VCaP (cell line): ENCODE measurements at regions not wholly inside any gene's neighbourhood (a gene's known extent, or its start where the extent isn't known, plus 50 kb on each side); places are given as distances from the start of the nearest gene placed in this dataset.

Experiments
- H3K27ac ChIP-seq: fragments of 450-650 bp; 2 replicates; pipeline ENCODE4 v1.5.1; 2017
- TF ChIP-seq, protein P1 (sequence below): fragments of 450-650 bp; conservative IDR thresholded peaks from 2 replicates; pipeline ENCODE4 v1.5.1; 2017; ENCODE audit warnings: mild to moderate bottlenecking, moderate library complexity

DNA sequence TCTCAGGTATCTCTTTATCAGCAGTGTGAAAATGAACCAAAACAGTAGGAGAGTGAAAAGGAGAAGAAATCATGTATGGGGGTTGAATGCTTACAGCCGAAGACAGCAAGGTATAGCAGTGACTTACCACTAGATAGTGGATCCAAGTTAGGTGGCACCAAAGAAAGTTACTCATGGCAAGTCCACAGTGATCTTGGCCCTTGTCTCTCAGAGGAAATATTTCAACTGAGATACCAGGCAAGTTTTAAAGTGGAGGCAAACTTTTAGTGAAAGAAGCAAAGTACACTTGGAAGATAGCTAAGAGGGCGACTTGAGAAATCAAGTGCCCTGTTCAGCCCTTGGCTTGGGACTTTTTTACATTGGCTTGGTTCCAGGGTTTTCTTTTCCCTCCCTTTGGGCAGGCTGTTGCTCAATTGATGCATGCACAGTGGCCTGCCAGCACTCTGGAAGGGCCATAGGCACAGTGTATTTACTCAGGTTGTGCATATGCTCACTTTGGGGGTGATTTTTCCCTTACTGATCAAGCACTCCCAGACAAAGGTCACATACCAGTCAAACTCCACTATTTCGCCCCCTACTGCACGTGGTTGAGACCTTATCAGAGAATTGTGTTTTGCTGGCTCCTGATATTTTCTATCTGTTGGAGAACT, 329.5 kb upstream of the KHDRBS2 start:
- no peak overlapping the region for H3K27ac ChIP-seq
- TF ChIP-seq, protein P1, sequence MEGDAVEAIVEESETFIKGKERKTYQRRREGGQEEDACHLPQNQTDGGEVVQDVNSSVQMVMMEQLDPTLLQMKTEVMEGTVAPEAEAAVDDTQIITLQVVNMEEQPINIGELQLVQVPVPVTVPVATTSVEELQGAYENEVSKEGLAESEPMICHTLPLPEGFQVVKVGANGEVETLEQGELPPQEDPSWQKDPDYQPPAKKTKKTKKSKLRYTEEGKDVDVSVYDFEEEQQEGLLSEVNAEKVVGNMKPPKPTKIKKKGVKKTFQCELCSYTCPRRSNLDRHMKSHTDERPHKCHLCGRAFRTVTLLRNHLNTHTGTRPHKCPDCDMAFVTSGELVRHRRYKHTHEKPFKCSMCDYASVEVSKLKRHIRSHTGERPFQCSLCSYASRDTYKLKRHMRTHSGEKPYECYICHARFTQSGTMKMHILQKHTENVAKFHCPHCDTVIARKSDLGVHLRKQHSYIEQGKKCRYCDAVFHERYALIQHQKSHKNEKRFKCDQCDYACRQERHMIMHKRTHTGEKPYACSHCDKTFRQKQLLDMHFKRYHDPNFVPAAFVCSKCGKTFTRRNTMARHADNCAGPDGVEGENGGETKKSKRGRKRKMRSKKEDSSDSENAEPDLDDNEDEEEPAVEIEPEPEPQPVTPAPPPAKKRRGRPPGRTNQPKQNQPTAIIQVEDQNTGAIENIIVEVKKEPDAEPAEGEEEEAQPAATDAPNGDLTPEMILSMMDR, result no peak

DNA sequence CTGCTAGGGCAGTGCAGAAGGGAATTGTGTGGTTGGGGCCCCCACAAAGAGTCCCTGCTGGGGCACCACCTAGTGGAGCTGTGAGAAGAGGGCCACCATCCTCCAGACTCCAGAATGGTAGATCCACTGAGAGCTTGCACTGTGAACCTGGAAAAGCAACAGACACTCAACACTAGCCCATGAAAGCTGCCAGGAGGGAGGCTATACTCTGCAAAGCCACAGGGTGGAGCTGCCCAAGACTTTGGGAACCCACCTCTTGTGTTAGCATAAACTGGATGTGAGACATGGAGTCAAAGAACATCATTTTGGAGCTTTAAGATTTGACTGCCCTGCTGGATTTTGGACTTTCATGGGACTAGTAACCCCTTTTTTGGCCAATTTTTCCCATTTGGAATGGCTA, 328.4 kb upstream of the KHDRBS2 start:
- TF ChIP-seq, protein P1, result no peak
- H3K27ac ChIP-seq, result no peak overlapping the region

DNA sequence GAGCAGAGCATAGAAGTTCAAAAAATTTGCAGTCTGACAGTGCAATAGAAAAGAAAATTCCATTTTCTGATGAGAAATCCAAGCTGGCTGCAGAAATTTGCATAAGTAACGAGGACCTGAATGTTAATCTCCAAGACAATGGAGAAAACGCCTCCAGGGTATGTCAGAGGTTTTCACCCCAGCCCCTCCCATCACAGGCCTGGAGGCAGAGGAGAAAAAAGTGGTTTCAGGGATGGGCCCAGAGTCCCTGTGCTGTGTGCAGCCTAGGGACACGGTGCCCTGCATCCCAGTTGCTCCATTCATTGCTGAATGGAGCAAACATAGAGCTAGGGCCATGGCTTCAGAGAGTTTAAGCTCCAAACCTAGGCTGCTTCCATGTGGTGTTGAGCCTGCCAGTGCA, 327.9 kb upstream of the KHDRBS2 start:
- TF ChIP-seq, protein P1, result no peak
- H3K27ac ChIP-seq, result no peak overlapping the region

DNA sequence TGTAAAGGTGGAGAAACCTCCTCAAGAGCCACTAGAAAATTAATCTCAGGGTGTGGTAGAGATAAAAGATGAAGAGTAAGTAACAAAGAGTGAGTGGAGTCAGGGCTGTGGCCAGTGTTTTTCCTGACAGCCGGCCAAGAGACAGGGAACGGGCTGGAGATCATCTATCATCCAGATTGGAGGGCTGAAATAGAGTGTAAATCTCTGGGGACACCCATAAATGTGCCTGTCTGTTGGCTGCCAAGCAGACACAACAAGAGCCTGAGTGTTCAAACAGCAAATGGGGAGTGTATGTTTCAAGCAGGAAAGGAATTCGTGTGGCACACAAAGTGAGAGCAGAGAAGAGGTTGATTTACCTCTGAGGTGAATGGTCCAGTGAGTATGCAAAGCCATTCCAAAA, 326.4 kb upstream of the KHDRBS2 start:
- TF ChIP-seq, protein P1, result no peak
- no peak overlapping the region for H3K27ac ChIP-seq

DNA sequence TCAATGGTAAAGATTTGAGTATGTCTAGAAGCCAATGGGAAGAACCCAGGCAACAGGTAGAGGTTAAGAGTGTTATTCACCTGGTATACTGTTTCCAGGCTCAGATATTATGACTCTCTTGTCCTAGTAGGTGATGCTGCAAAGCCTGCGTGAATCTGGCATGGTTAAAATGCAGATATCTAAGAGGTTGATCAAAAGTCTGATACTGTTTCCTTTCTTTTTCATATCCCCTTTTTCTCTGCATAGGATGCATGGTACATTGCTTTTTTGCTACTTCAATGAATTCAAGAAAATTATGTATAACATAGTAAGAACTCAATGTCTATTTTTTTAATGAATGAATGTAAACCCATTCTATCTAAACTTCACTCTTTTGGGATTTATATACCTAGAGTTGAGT, 284.3 kb upstream of the KHDRBS2 start:
- TF ChIP-seq, protein P1, result no peak
- no peak overlapping the region for H3K27ac ChIP-seq

DNA sequence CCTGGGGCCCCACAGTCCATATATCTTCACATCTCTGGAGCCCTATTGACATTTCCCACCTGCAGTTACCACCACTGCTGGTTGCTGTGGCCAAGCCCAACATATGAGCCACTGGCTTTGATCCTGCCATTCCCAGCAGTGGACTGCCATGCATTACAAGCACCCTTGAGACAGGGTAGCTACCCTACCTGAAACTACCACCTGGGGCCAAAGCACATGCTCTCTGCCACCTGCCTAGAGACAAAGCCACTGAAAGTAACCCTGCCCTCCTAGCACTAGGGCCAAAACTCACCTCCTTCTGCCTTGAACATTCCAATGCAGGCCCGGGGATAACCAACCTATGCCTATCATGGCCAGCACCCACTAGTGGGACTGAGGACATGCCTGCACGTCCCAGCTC, 255.5 kb upstream of the KHDRBS2 start:
- TF ChIP-seq, protein P1, result no peak
- H3K27ac ChIP-seq, result no peak overlapping the region

DNA sequence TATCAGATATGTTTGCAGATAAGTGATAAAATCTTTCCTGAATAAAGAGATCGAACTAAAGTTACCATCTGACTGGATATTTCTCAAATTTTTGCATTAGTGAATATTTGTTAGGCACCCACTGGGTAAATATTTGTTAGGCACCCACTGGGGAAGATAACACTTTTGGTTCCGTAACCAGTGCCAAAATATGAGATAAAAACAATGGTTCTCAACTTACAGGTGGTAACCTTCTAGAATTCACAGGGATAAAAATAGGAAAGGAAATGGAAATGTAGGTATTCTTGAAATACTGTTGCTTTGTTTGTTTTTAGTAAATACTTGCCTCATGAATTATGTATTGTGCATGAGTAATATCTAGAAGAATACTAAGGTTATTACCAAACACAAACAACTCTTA, 245.0 kb upstream of the KHDRBS2 start:
- TF ChIP-seq, protein P1, result no peak
- no peak overlapping the region for H3K27ac ChIP-seq
